GM12878 (cell line): ENCODE measurements at regions not wholly inside any gene's neighbourhood (a gene's known extent, or its start where the extent isn't known, plus 50 kb on each side); places are given as distances from the start of the nearest gene placed in this dataset.

Experiments
- ATF7 ChIP-seq: fragments of 450-650 bp; IDR thresholded peaks from 2 replicates; pipeline ENCODE4 v1.6.1; 2016; ENCODE audit warnings: low read depth, mild to moderate bottlenecking
- CEBPZ ChIP-seq: fragments of 150-350 bp; IDR thresholded peaks from 2 replicates; pipeline ENCODE4 v1.6.1; 2016; ENCODE audit warnings: low read depth, low read length
- CHD2 ChIP-seq: IDR thresholded peaks from 2 replicates; pipeline ENCODE4 v1.6.1; 2011; ENCODE audit warnings: low read depth, low read length, improper control_type of control experiment, borderline replicate concordance
- E4F1 ChIP-seq: fragments of 450-650 bp; IDR thresholded peaks from 2 replicates; pipeline ENCODE4 v1.6.1; 2018; ENCODE audit warnings: borderline replicate concordance, mild to moderate bottlenecking; ENCODE audit not compliant: partially characterized antibody
- ETV6 ChIP-seq, 2 experiments: fragments of 450-650 bp in 1 of 2; IDR thresholded peaks in 1 of 2; conservative IDR thresholded peaks in 1 of 2; 2 replicates each; pipeline ENCODE4 v1.6.1; 2014; ENCODE audit warnings: antibody characterized with exemption in 1 of 2, borderline replicate concordance in 1 of 2, low read depth in 1 of 2, mild to moderate bottlenecking in 1 of 2, moderate library complexity in 1 of 2
- GABPA ChIP-seq: IDR thresholded peaks from 2 replicates; pipeline ENCODE4 v1.6.1; 2014; ENCODE audit warnings: antibody characterized with exemption, low read depth, mild to moderate bottlenecking, inconsistent platforms
- KLF5 ChIP-seq: fragments of 450-650 bp; IDR thresholded peaks from 2 replicates; pipeline ENCODE4 v1.6.1; 2014; ENCODE audit warnings: mild to moderate bottlenecking; ENCODE audit not compliant: partially characterized antibody
- NFYA ChIP-seq: IDR thresholded peaks from 2 replicates; pipeline ENCODE4 v1.6.1; 2011; ENCODE audit warnings: low read depth, mild to moderate bottlenecking, low read length, improper control_type of control experiment, borderline replicate concordance
- RBBP5 ChIP-seq: fragments of 200-600 bp; sonication (generic); conservative IDR thresholded peaks from 2 replicates; pipeline ENCODE4 v1.6.1; 2016
- SREBF2 ChIP-seq: IDR thresholded peaks from 2 replicates; pipeline ENCODE4 v1.6.1; 2012; ENCODE audit warnings: mild to moderate bottlenecking, low read length
- TARDBP ChIP-seq: IDR thresholded peaks from 2 replicates; pipeline ENCODE4 v1.6.1; 2016; ENCODE audit warnings: borderline replicate concordance

DNA sequence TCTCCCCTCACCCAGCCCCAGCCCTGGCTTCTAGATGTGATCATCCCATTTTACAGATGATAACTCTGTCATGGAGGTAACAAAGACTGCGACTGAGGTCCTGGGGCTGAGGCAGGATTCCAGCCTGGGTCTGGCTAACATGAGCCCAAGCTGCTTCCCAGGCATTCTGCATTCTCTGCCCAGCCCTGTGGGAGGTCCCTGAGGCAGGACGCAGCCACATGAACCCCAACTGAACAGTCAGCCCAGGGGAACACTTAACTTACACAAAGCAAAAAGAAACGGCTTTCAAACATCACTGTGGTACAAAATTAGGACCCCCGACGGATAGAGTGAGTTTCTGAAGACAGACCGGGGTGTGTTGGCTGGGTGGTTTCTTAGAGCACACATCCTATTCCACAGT lies 135.3 kb downstream of the ACKR3 start (continued):
- TF ChIP-seq CEBPZ (no peak), TARDBP (no peak), RBBP5 (no peak), NFYA (no peak), CHD2 (no peak), GABPA (no peak), ETV6 (conservative IDR thresholded peaks at IDR 0.05 in 1 of 2, IDR thresholded peaks at IDR 0.05 in 1 of 2; ENCODE audit: borderline replicate concordance in 1 of 2, low read depth in 1 of 2) (no peak), SREBF2 (no peak), E4F1 (no peak), KLF5 (no peak), ATF7 (no peak)
